DOHH2 (cell line): ENCODE measurements at regions not wholly inside any gene's neighbourhood (a gene's known extent, or its start where the extent isn't known, plus 50 kb on each side); places are given as distances from the start of the nearest gene placed in this dataset.

ENCODE experiments used
- CTCF ChIP-seq: fragments of 200-600 bp; sonication (generic); IDR thresholded peaks from one replicate; pipeline ENCODE4 v1.5.1; 2014; ENCODE audit warnings: antibody characterized with exemption, mild to moderate bottlenecking, low read depth, low read length; ENCODE audit not compliant: poor library complexity, severe bottlenecking
- EZH2phosphoT487 ChIP-seq: fragments of 200-600 bp; sonication (generic); IDR thresholded peaks from 2 replicates; pipeline ENCODE4 v1.6.1; 2017; ENCODE audit warnings: borderline replicate concordance, mild to moderate bottlenecking, antibody characterized with exemption, low read length, moderate library complexity, mixed read lengths

DNA sequence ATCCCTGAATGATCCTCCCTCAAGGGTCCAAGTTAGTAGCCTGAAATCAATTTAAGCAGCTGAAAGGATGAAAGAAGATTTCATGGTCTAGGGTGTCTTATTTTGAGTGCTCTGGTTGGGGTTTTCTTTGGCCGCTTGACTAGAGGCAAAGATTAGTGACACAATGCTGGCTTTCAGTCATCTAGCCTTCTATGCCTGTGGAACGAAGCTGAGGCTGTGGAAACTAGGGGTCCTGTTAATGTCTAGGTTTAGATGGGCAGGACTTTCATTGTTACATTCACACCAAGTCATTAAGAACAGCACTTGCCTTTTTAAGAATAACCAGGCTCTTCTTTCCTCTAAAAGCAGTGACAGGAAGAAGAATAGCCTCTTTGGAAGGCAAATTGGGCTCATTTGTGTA, 253.8 kb upstream of the E2F7 start:
- no peak for TF ChIP-seq CTCF
- no peak for TF ChIP-seq EZH2phosphoT487
